Tibial artery (tissue), 4 donors: ENCODE measurements at regions not wholly inside any gene's neighbourhood (a gene's known extent, or its start where the extent isn't known, plus 50 kb on each side); places are given as distances from the start of the nearest gene placed in this dataset.

Experiments used
- DNase-seq, 2 donors: peaks; one replicate each; pipeline ENCODE4 v3.0.0-alpha.2; 2019
- H3K27ac ChIP-seq, 2 donors: fragments of 200-600 bp; sonication (generic) in 1 of 2; 1 replicate in 1 of 2; 2 replicates in 1 of 2; pipeline ENCODE4 v1.5.1; 2018 to 2019; ENCODE audit warnings: mild to moderate bottlenecking in 1 of 2
- H3K27me3 ChIP-seq, 2 donors: fragments of 200-600 bp; sonication (generic) in 1 of 2; one replicate each; pipeline versions ENCODE4 v1.5.1 to v1.6.0; 2016 to 2019
- H3K36me3 ChIP-seq, 3 donors: fragments of 200-600 bp; sonication (generic) in 2 of 3; one replicate each; pipeline ENCODE4 v1.5.1; 2016 to 2019; ENCODE audit warnings: mild to moderate bottlenecking in 2 of 3
- H3K4me1 ChIP-seq, 4 donors: fragments of 200-600 bp; sonication (generic) in 2 of 4; 1 replicate in 3 of 4; 2 replicates in 1 of 4; pipeline ENCODE4 v1.5.1; 2016 to 2019
- H3K4me3 ChIP-seq, 2 donors: fragments of 200-600 bp; sonication (generic) in 1 of 2; 1 replicate in 1 of 2; 2 replicates in 1 of 2; pipeline ENCODE4 v1.5.1; 2018 to 2019; ENCODE audit warnings: mild to moderate bottlenecking in 2 of 2
- H3K9me3 ChIP-seq, 3 donors: fragments of 200-600 bp; sonication (generic) in 1 of 3; one replicate each; pipeline ENCODE4 v1.5.1; 2016 to 2019
- intact Hi-C: fragments of 100-400 bp; cut with DNase I; formaldehyde crosslinking; loops from one replicate; pipeline ENCODE4 v1.15.0; 2023; ENCODE audit warnings: low total_unique reads
- TF ChIP-seq, protein P1 (sequence below), 2 experiments: fragments of 200-600 bp in 1 of 2; fragments of 450-650 bp in 1 of 2; IDR thresholded peaks; one replicate each; pipeline ENCODE4 v1.5.1; 2017 to 2019; ENCODE audit warnings: antibody characterized with exemption in 2 of 2, mild to moderate bottlenecking in 1 of 2, moderate library complexity in 1 of 2

DNA sequence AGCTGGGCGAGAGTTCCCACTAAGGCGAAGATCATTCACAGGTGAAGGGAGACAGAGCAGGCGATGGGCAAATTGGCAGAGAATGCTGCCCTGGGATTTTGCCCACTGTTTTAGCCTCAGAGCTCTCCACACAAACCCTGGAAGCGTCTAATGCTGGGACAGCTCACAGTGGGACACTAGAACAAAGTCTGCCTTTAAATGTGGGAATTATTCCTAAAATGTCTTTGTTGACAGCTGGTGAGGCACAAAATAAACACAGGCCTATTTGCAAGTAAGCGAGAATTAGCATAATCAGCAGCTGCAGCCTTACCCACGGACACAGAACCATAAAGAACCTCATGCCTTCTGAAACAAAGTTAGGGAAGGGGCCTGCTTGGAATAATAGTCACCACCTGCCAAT, 824.5 kb downstream of the AACS start:
- intact Hi-C loops, result no loop called here
- H3K9me3 ChIP-seq, result no peaks in the 10 kb centered on the region
- H3K4me3 ChIP-seq, result no peak overlapping the region
- TF ChIP-seq, protein P1, sequence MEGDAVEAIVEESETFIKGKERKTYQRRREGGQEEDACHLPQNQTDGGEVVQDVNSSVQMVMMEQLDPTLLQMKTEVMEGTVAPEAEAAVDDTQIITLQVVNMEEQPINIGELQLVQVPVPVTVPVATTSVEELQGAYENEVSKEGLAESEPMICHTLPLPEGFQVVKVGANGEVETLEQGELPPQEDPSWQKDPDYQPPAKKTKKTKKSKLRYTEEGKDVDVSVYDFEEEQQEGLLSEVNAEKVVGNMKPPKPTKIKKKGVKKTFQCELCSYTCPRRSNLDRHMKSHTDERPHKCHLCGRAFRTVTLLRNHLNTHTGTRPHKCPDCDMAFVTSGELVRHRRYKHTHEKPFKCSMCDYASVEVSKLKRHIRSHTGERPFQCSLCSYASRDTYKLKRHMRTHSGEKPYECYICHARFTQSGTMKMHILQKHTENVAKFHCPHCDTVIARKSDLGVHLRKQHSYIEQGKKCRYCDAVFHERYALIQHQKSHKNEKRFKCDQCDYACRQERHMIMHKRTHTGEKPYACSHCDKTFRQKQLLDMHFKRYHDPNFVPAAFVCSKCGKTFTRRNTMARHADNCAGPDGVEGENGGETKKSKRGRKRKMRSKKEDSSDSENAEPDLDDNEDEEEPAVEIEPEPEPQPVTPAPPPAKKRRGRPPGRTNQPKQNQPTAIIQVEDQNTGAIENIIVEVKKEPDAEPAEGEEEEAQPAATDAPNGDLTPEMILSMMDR (IDR thresholded peaks at IDR 0.05), result no peak
- no peaks in the 10 kb centered on the region for H3K27me3 ChIP-seq
- DNase-seq, result no peak
- no peaks in the 10 kb centered on the region for H3K36me3 ChIP-seq
- peaks cover 0 to 33% (median 4%) of the 10 kb centered on the region in 4 donors for H3K4me1 ChIP-seq
- peak overlapping the region in 1 of 2 donors; percentile 57 for H3K27ac ChIP-seq

DNA sequence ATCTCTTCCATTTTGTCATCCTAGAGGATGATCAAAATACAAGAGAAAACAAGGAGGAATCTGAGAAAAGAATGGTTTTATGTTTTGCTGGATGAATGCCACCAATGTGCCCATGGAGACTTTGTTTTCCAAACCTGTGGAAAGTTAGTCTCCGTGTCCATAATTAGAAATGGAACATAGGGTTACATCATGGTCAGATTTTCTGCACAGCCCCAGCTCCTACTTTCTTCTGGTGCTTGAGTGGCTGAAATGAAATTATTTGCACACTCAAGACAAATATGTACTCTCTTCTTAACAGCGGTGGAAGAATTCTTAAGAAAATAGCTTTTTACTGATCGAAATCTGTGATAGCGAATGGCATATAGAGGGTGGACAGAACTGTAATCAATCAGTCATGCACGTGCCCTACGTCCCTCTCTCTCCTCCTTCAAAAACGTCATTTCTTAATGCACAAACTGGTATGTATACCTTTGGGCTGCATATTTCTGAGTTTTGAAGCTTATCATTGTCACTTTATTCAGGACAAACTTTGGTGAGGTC, 825.2 kb downstream of the AACS start:
- Histone ChIP-seq H3K9me3 (no peaks in the 10 kb centered on the region), H3K27ac (peak overlapping the region in 1 of 2 donors; percentile 57), H3K27me3 (no peaks in the 10 kb centered on the region), H3K4me1 (peaks cover 0 to 33% (median 4%) of the 10 kb centered on the region in 4 donors), H3K36me3 (no peaks in the 10 kb centered on the region), H3K4me3 (no peak overlapping the region)
- DNase-seq, result no peak
- TF ChIP-seq, protein P1 (IDR thresholded peaks at IDR 0.05), result no peak
- intact Hi-C loops, result no loop called here

DNA sequence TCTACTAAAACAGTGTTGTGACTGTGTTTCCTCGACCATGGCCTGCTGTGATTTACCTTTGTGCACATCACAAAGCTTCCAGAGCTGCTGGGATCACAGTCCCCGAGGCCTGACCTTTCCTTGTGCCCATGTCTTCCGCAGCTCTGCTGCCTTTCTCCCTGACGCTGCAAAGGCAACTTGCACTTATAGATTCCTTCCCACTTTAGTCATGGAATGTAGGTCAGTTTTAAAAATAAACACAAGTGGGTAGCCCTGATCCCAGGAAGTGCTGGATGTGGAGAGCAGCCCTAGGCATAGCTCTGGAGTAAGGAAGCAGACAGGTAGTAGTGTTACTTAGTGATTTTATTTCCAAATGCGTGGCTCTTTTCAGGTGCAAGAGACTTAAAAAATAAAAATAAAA, 825.7 kb downstream of the AACS start:
- Histone ChIP-seq H3K27ac (peak overlapping the region in 1 of 2 donors; percentile 57), H3K27me3 (no peaks in the 10 kb centered on the region), H3K36me3 (no peaks in the 10 kb centered on the region), H3K4me1 (peaks cover 0 to 33% (median 4%) of the 10 kb centered on the region in 4 donors), H3K4me3 (no peak overlapping the region), H3K9me3 (no peaks in the 10 kb centered on the region)
- DNase-seq, result no peak
- TF ChIP-seq, protein P1 (IDR thresholded peaks at IDR 0.05), result no peak
- intact Hi-C loops, result no loop called here

DNA sequence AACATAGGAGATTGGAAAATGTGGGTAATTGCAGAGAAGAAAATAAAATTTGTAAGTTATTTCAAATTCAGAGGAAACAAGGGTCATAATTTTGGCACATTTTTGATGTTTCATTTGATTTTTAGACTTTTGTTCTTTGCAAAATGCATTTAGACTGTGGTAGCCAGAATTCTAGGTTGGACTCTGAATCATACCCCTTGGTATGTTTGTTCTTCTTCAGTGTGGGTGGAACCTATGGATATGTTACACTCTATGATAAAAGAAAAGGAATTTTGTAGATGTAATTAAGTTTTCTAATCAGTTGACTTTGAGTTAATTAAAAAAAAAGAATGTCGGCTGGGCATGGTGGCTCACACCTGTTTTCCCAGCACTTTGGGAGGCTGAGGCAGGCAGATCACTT, 827.0 kb downstream of the AACS start:
- intact Hi-C loops, result no loop called here
- peaks cover 0 to 33% (median 4%) of the 10 kb centered on the region in 4 donors for H3K4me1 ChIP-seq
- no peak for DNase-seq
- TF ChIP-seq, protein P1 (IDR thresholded peaks at IDR 0.05), result no peak
- no peak overlapping the region for H3K27ac ChIP-seq
- H3K27me3 ChIP-seq, result no peaks in the 10 kb centered on the region
- no peaks in the 10 kb centered on the region for H3K9me3 ChIP-seq
- no peak overlapping the region for H3K4me3 ChIP-seq
- H3K36me3 ChIP-seq, result no peaks in the 10 kb centered on the region

DNA sequence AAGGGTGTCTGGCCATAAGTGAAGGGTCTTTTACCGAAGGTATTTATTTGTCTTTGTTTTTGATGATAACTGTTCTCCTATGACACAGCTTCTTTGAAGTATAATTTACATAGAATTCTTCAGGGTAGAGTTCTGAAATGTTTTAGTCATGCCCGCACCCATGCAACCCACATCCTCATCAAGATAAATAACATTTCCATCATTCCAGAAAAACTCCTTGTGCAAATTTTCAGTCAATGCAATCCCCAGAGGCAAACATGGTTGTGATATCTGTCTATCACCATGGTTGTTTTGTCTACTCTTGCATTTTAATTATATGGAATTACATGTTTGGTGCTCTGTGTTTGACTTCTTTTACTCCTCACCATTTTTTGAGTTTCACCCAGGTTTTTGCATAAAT, 837.8 kb downstream of the AACS start:
- H3K4me3 ChIP-seq, result no peak overlapping the region
- TF ChIP-seq, protein P1 (IDR thresholded peaks at IDR 0.05), result no peak
- H3K36me3 ChIP-seq, result no peaks in the 10 kb centered on the region
- intact Hi-C loops, result no loop called here
- no peak for DNase-seq
- H3K9me3 ChIP-seq, result no peaks in the 10 kb centered on the region
- no peak overlapping the region for H3K27ac ChIP-seq
- no peaks in the 10 kb centered on the region for H3K4me1 ChIP-seq
- no peaks in the 10 kb centered on the region for H3K27me3 ChIP-seq

DNA sequence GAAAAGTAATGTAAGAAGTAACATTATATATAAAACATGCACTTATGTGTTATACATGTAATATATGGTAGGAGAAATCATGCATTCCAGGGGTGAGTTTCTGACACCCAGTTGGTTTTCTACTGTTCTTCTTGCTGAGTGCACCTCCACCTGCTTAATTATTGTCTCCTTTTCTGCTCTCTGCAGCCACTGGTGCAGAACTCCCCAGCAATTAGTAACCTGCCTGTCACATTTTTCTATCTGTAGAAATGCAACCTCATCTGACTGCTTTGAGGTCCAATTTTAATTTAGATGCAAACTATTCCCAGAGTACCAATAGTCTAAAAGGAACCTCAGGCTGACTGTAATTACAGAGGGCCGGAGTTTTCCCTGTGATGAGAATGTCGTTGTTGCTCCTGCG, 842.1 kb downstream of the AACS start:
- no peak for DNase-seq
- intact Hi-C loops, result no loop called here
- H3K36me3 ChIP-seq, result no peaks in the 10 kb centered on the region
- no peak overlapping the region for H3K27ac ChIP-seq
- no peaks in the 10 kb centered on the region for H3K4me1 ChIP-seq
- H3K9me3 ChIP-seq, result no peaks in the 10 kb centered on the region
- H3K4me3 ChIP-seq, result no peak overlapping the region
- TF ChIP-seq, protein P1 (IDR thresholded peaks at IDR 0.05), result no peak
- no peaks in the 10 kb centered on the region for H3K27me3 ChIP-seq
